ENCODE measurements at regions not wholly inside any gene's neighbourhood (a gene's known extent, or its start where the extent isn't known, plus 50 kb on each side); places are given as distances from the start of the nearest gene placed in this dataset.
"Not testable (repeated sequence)": the region's sequence is repeated elsewhere in the genome, so short reads cannot be mapped to it uniquely, and the experiment has no call there.

- peak; percentile 1 for DNase-seq (ENCODE audit: low spot score)
- no peak for TF ChIP-seq CTCF (IDR thresholded peaks at IDR 0.05; ENCODE audit: borderline replicate concordance, control extremely low read depth, extremely low read depth, insufficient read depth, missing control alignments)
- in situ Hi-C loops (cut with MboI; ENCODE audit: low sequenced_read_pairs, unreplicated experiment): no loop called here
Observed at GRCh38 chrX:67351411-67351810, 192.4 kb upstream of the AR start.

DNA sequence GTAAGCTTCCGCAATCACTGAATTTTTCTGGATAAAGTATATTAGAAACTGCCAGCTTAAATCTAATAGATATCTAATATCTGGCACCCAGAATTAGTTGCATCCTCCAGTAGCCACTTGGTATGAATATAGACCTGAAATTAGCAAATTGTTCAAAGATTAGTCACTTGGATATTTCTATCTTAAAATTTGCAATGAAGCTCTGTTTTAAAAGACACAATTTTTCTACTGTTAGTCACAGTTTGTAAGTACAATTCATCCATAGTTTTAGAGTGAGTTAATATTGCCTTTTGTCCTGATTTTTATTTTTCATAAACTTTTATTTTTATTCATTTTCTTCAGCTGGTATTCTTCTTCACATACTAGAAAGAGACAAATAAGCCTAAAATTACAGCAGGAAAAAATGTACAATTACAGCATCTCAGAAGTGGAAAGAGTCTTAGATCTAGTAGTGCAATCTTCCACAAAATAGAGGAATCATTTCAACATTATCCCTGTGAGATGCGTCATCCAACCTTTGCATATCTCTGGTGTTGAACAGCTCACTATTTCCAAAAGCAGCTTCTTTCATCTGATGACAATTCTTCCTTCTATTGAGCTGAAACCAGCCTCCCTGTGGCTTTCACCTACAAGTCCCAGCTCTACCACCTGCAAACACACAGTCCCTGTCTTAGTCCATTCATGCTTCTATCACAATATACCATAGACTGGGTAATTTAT lies 190.0 kb upstream of the AR start:
- TF ChIP-seq CTCF (IDR thresholded peaks at IDR 0.05; ENCODE audit: borderline replicate concordance, control extremely low read depth, extremely low read depth, insufficient read depth, missing control alignments): no peak
- in situ Hi-C loops (cut with MboI; ENCODE audit: low sequenced_read_pairs, unreplicated experiment): no loop called here

GRCh38 chrX:67361267-67361666 lies 182.6 kb upstream of the AR start:
- in situ Hi-C loops (cut with MboI; ENCODE audit: low sequenced_read_pairs, unreplicated experiment); DNase-seq (ENCODE audit: low spot score): not testable (repeated sequence)

More for the DNA sequence above, 190.0 kb upstream of the AR start:
- DNase-seq (ENCODE audit: low spot score): no peak

- DNase-seq (ENCODE audit: low spot score): no peak
- in situ Hi-C loops (cut with MboI; ENCODE audit: low sequenced_read_pairs, unreplicated experiment): no loop called here
- no peak for TF ChIP-seq CTCF (IDR thresholded peaks at IDR 0.05; ENCODE audit: borderline replicate concordance, control extremely low read depth, extremely low read depth, insufficient read depth, missing control alignments)
Observed at GRCh38 chrX:67384403-67384802, 159.4 kb upstream of the AR start.

- in situ Hi-C loops (cut with MboI; ENCODE audit: low sequenced_read_pairs, unreplicated experiment): no loop called here
- no peak for TF ChIP-seq CTCF (IDR thresholded peaks at IDR 0.05; ENCODE audit: borderline replicate concordance, control extremely low read depth, extremely low read depth, insufficient read depth, missing control alignments)
- DNase-seq (ENCODE audit: low spot score): no peak
Observed at GRCh38 chrX:67408423-67409079, 135.3 kb upstream of the AR start.

DNA sequence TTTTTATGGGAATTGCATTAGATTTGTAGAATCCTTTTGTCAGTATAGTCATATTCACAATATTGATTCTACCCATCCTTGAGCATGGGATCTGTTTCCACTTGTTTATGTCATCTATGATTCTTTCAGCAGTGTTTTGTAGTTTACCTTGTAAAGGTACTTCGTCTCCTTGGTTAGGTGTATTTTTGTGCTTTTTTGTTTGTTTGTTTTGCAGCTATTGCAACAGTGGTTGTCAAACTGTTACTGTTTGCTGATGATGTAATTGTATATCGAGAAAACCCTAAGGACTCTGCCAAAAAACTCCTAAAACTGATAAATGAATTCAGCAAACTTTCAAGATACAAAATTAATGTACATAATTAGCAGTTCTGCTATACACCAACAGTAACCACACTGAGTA lies 127.9 kb upstream of the AR start:
- no peak for TF ChIP-seq CTCF (IDR thresholded peaks at IDR 0.05; ENCODE audit: borderline replicate concordance, control extremely low read depth, extremely low read depth, insufficient read depth, missing control alignments)
- in situ Hi-C loops (cut with MboI; ENCODE audit: low sequenced_read_pairs, unreplicated experiment): no loop called here

DNA sequence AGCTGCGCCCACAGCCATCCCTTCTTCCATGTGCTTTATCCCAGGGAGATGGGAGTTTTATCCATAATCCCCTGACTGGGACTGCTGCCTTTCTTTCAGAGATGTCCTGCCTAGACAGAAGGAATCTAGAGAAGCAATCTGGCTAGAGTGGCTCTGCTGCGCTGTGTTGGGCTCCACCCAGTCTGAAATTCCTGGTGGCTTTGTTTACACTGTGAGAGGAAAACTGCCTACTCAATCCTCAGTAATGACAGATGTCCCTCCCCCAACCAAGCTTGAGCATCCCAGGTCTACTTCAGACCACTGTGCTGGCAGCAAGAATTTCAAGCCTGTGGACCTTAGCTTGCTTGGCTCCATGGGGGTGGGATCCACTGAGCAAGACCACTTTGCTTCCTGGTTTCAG lies 116.9 kb upstream of the AR start:
- no peak for TF ChIP-seq CTCF (IDR thresholded peaks at IDR 0.05; ENCODE audit: borderline replicate concordance, control extremely low read depth, extremely low read depth, insufficient read depth, missing control alignments)
- in situ Hi-C loops (cut with MboI; ENCODE audit: low sequenced_read_pairs, unreplicated experiment): no loop called here

More for the DNA sequence above, 127.9 kb upstream of the AR start:
- DNase-seq (ENCODE audit: low spot score): no peak

More for the DNA sequence above, 116.9 kb upstream of the AR start:
- DNase-seq (ENCODE audit: low spot score): no peak
